Endometrial microvascular endothelial cells (primary cell): ENCODE measurements at regions not wholly inside any gene's neighbourhood (a gene's known extent, or its start where the extent isn't known, plus 50 kb on each side); places are given as distances from the start of the nearest gene placed in this dataset.

Experiments
- in situ Hi-C: cut with HindIII; loops from 2 replicates; pipeline ENCODE4 v1.10.0; 2017; ENCODE audit warnings: low sequenced_read_pairs, low pct_unique_long_range_greater_than_20kb; ENCODE audit errors: inconsistent ontology term

GRCh38 chr1:65704318-65704717, 88.4 kb upstream of the PDE4B start:
- in situ Hi-C loops, result no loop called here

- in situ Hi-C loops, result no loop called here
Measured at GRCh38 chr1:65717815-65718454, 74.8 kb upstream of the PDE4B start.

DNA sequence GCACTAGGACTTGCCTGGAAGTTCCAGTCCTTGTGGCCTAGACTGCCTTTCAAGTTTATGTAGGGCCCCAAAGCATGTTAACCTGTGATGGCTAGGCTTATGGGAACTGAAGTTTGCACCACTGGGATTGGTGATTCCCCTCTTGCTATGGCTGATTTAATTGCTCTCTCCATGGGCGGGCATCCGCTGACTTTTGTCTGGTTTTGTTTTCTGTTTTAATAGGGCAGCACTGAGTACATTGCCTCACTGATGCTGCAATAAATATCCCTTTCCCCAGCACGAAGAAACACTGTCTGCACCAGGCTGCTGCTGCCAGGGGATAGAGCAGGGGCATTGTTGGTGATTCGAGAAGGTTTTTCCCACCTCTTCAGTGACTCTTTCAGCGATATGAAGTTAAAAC, 73.3 kb upstream of the PDE4B start:
- in situ Hi-C loops, result no loop called here

- in situ Hi-C loops, result no loop called here
Measured at GRCh38 chr1:65722461-65722860, 70.2 kb upstream of the PDE4B start.

GRCh38 chr1:65724151-65724550, 68.5 kb upstream of the PDE4B start:
- in situ Hi-C loops, result no loop called here

- in situ Hi-C loops, result no loop called here
Measured at GRCh38 chr1:65725064-65725463, 67.6 kb upstream of the PDE4B start.

DNA sequence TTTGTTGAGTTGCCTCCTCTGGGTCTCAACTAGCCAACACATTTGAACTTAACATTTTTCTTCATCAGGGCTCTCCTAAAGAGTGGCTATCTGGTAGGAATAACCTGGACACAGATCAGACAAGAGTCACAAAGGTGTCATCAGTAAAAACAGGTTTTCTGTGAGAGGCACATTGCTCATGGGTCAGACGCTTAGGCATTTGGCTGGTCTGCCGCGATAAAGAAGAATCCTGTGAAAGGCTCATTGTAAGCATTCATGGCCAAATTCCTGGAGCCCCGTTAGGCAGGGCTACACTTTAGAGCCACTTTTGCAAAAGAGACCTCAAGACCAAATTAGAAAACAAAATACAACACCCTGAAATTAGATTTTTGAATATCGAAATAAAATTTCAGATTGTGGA, 64.2 kb upstream of the PDE4B start:
- in situ Hi-C loops, result no loop called here

DNA sequence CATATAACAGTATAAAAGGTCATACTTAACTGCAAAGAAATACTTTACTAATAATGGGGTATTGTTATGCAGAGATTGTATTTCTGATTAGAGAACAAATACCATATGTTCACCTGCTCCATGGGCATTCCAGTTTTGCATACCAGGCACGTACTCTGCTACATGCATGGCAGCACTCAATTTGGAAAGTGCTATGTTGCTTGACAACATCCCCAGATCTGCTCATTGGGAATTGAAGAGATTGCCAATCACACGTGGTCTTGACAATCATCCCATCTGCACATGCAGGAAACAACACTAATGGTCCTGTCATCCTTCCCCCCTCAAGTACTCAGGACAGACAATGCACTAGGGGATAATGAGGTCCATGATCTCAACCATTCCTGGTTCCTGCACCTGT, 63.4 kb upstream of the PDE4B start:
- in situ Hi-C loops, result no loop called here

GRCh38 chr1:65734979-65735378, 57.7 kb upstream of the PDE4B start:
- in situ Hi-C loops, result no loop called here

DNA sequence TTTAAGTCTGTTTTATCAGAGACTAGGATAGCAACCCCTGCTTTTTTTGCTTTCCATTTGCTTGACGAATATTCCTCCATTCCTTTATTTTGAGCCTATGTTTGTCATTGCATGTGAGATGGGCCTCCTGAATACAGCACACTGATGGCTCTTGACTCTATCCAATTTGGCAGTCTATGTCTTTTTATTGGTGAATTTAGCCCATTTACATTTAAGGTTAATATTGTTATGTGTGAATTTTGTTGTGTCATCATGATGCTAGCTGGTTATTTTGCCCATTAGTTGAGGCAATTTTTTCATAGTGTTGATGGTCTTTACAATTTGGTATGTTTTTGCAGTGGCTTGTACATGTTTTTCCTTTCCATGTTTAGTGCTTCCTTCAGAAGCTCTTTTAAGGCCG, 50.7 kb upstream of the PDE4B start:
- in situ Hi-C loops, result no loop called here
